ENCODE measurements at regions not wholly inside any gene's neighbourhood (a gene's known extent, or its start where the extent isn't known, plus 50 kb on each side); places are given as distances from the start of the nearest gene placed in this dataset.

DNA sequence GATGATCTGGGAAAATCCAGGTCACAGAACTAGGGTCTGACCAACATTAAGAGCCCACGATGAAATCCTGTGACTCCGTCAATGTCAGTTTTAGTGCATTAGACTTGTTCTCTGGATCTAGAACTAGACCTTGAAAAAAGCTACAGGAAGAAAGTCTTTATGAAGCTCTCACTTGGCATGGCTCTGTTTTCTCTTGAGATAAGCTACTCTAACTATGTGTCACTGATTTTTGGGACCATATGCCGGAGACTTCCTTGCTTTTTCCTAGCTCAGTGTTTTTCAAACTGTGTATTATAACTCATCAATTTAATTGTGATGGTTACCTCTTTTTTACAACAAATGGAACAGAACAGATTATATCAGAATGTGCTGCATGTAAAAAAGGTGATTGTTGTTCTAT is 379.7 kb upstream of the DAB1 start:
- intact Hi-C loops (cut with DNase I; ENCODE audit: low total_unique reads): no loop called here

DNA sequence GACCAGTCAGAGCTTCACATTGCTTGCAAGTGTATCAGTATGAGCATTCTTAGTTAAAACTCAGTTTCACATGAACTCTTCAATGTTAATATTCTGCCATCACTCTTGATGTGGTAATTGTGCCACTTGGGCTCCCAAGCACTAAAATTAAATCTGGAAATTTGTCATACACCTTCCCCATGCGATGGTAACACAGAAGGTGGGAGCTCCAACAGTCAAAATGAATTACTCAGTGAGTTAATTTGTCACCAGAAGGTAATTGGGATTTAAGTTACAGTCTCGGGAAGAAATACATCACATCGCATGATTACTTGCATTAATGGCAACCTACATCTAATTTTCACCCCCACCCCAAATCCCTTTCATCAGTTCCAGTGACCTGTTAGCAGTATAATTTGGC is 376.5 kb upstream of the DAB1 start:
- no peak overlapping the region for H3K27ac ChIP-seq
- no peaks in the 10 kb centered on the region for H3K27me3 ChIP-seq
- no peaks in the 10 kb centered on the region for H3K36me3 ChIP-seq
- TF ChIP-seq, protein P1, sequence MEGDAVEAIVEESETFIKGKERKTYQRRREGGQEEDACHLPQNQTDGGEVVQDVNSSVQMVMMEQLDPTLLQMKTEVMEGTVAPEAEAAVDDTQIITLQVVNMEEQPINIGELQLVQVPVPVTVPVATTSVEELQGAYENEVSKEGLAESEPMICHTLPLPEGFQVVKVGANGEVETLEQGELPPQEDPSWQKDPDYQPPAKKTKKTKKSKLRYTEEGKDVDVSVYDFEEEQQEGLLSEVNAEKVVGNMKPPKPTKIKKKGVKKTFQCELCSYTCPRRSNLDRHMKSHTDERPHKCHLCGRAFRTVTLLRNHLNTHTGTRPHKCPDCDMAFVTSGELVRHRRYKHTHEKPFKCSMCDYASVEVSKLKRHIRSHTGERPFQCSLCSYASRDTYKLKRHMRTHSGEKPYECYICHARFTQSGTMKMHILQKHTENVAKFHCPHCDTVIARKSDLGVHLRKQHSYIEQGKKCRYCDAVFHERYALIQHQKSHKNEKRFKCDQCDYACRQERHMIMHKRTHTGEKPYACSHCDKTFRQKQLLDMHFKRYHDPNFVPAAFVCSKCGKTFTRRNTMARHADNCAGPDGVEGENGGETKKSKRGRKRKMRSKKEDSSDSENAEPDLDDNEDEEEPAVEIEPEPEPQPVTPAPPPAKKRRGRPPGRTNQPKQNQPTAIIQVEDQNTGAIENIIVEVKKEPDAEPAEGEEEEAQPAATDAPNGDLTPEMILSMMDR (IDR thresholded peaks at IDR 0.05): no peak
- no peaks in the 10 kb centered on the region for H3K9me3 ChIP-seq
- intact Hi-C loops (cut with DNase I; ENCODE audit: low total_unique reads): no loop called here
- no peak overlapping the region for H3K4me3 ChIP-seq
- no peak for DNase-seq
- H3K4me1 ChIP-seq: no peaks in the 10 kb centered on the region

More for the DNA sequence above, 379.7 kb upstream of the DAB1 start:
- no peak for DNase-seq
- Histone ChIP-seq H3K4me1 (no peaks in the 10 kb centered on the region), H3K27me3 (no peaks in the 10 kb centered on the region), H3K9me3 (no peaks in the 10 kb centered on the region), H3K36me3 (no peaks in the 10 kb centered on the region), H3K4me3 (no peak overlapping the region), H3K27ac (no peak overlapping the region)
- TF ChIP-seq, protein P1 (IDR thresholded peaks at IDR 0.05): no peak

DNA sequence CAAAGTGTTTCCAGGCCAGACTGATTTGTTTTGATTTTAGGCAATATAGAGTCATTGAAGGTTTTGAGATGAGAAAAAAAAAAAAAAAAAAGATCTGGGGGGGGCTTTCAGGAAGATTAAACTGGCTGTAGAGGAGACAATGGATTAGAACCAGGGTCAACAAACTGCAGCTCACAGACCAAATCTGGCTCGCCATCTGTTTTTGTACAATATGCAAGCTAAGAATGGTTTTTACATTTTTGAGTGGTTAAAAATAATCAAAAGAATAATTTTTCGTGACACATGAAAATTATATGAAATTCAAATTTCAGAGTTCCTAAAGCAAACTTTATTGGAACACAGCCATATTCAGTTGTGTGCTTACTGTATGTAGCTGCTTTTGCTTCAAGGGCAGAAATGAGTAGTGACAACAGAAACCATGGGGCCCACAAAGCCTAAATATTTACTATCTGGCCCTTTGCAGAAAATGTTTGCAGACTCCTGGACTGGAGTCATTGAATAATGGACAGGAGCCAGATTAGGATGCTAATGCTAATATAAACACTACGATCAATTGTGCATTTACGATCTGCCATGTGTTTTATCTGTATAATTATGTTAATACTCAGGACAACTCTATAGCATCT is 375.7 kb upstream of the DAB1 start:
- Histone ChIP-seq H3K27me3 (no peaks in the 10 kb centered on the region), H3K4me3 (no peak overlapping the region), H3K4me1 (no peaks in the 10 kb centered on the region), H3K27ac (no peak overlapping the region), H3K36me3 (no peaks in the 10 kb centered on the region), H3K9me3 (no peaks in the 10 kb centered on the region)
- intact Hi-C loops (cut with DNase I; ENCODE audit: low total_unique reads): no loop called here
- DNase-seq: no peak
- TF ChIP-seq, protein P1 (IDR thresholded peaks at IDR 0.05): no peak

DNA sequence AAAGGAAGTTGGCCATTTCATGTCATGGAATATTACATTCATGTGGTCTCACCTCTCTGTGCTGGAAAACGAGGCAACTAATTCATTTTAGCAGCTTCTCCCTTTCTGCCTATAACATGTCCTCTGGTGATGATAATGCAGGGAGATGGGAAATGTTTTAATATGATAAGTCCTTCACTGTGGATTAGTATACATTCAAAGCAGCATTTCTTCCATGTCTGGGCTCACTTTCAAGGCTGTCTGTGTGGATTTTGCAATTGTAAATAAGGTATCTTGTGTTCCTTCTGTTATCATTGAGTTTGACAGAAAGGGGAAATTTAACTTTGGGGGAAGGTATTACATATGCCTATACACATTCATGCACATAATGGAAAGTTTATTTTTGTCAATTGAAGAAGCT is 374.7 kb upstream of the DAB1 start:
- no peaks in the 10 kb centered on the region for H3K27me3 ChIP-seq
- no peak overlapping the region for H3K4me3 ChIP-seq
- H3K4me1 ChIP-seq: no peaks in the 10 kb centered on the region
- intact Hi-C loops (cut with DNase I; ENCODE audit: low total_unique reads): no loop called here
- H3K9me3 ChIP-seq: no peaks in the 10 kb centered on the region
- DNase-seq: no peak
- no peaks in the 10 kb centered on the region for H3K36me3 ChIP-seq
- TF ChIP-seq, protein P1 (IDR thresholded peaks at IDR 0.05): no peak
- no peak overlapping the region for H3K27ac ChIP-seq

DNA sequence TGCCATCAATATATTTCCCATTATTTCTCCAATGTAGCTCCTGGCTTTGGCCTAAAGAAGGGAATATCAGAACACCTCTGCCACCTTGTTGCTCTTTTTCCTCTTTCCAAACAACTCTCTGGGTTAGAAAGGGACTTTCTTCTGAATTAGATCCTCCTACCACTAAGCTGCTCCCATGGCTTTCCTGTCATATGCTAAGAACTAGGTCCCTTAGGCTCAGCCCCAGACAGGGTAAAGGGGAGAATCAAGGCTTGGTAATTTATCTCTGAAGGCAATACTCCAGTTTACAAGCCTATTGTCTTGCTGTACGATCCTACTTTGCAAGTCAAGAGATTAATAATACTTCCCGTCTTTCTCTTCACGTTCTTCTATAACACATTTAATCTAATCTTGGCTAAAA is 373.2 kb upstream of the DAB1 start:
- DNase-seq: no peak
- no peaks in the 10 kb centered on the region for H3K27me3 ChIP-seq
- intact Hi-C loops (cut with DNase I; ENCODE audit: low total_unique reads): no loop called here
- no peaks in the 10 kb centered on the region for H3K36me3 ChIP-seq
- no peaks in the 10 kb centered on the region for H3K4me1 ChIP-seq
- H3K4me3 ChIP-seq: no peak overlapping the region
- no peaks in the 10 kb centered on the region for H3K9me3 ChIP-seq
- TF ChIP-seq, protein P1 (IDR thresholded peaks at IDR 0.05): no peak
- H3K27ac ChIP-seq: no peak overlapping the region

DNA sequence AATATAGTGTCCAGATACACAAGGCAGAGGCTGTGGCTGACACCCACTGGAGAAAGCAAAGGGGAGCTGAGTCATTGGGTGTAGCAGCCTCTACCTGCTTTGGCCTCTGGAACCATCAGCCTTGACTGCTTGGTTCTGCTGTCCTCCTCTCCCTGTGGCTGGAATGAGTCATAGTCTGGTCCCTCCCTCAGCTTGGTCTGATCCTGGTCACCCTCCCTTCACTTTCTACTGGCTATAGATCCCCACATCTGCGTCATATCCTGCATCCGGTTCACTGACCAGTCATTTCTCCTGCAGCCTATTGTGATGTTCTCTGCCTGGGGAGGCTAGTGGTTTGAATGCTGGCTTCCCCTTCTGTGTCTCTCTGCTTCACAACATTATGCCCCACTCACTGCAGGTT is 372.8 kb upstream of the DAB1 start:
- no peak for DNase-seq
- Histone ChIP-seq H3K4me1 (no peaks in the 10 kb centered on the region), H3K36me3 (no peaks in the 10 kb centered on the region), H3K27ac (no peak overlapping the region), H3K4me3 (no peak overlapping the region), H3K9me3 (no peaks in the 10 kb centered on the region), H3K27me3 (no peaks in the 10 kb centered on the region)
- TF ChIP-seq, protein P1 (IDR thresholded peaks at IDR 0.05): no peak
- intact Hi-C loops (cut with DNase I; ENCODE audit: low total_unique reads): no loop called here
